TTC549 (cell line): ENCODE measurements at regions not wholly inside any gene's neighbourhood (a gene's known extent, or its start where the extent isn't known, plus 50 kb on each side); places are given as distances from the start of the nearest gene placed in this dataset.

Experiments
- FAIRE-seq: peaks from 2 replicates; lab custom pipeline; 2012; peaks lifted over from hg19 to GRCh38; lab: Jason Lieb, UNC

DNA sequence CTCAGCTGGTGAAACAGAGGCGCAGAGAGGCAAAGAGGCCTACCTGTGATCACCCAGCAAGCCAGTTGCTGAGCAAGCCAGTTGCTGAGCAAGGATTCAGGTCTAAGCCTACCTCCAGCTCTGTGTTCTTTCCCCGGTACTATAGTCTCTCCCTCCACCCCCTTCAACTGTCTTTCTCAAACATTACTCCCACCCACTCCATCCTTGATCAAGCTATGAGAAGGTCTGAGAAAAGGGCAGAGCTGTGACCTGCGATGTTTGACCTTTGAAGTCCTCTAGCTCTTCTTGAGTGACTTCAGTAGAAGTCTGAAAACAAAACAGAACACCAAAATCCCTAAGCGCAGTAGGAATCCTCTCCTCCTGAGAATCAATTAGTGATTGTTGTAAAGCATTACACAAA lies 665.2 kb upstream of the ID2 start:
- no peak for FAIRE-seq

DNA sequence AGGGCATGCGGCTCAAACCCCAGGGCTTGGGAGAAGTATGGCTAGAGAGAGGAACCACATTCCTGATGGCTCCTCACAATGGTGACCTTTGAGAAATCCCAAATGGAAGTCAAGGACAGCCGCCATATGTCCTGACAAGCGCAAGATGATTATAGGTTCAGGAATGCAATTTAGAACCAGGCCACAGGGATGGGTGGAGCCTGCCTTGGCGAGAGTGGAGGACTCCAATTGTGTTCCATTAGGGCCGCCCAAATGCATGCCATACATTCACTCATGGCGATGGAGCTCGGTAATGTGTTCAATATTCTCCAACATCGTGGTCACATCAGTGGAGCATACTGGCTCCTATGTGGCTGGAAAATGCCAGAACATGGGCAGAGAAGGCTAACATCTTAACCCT lies 662.9 kb upstream of the ID2 start:
- FAIRE-seq: no peak

DNA sequence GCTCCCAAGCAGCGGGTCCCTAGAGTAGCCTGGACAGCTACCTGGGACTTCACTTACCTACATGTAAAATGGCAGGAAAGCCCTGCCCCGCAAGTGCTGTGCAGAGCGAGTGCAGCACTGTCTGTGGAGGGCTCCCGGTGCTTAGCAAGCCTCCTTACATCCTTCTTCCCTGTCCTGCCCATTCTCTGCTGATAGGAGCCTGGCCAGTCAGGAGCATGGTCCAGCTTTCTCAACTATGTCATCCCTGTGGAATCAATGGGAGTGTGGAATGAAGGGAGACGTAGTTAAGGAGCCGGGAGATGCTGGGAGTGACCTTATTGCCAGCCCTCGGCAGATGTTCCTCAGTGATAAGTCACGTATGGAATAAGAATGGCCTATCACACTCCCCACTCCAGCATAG lies 661.9 kb upstream of the ID2 start:
- FAIRE-seq: no peak

DNA sequence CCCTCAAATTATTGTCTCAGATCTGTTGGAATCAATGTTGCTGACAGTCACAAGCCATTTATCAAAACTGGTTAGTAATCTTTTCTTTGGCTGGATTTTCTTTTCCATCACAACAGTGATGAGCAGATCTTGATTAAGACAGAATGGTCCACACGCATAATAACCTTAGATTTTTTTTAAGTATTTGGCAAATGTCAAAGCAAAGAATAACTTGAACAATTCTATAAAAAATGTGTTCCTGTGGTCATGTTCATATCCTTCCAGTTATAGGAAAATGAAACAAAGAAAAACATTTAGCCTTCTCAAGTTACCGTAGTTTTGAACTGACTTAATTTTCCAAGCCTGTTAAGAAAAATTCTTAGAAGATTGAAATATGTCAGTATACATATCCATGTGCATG lies 659.9 kb upstream of the ID2 start:
- FAIRE-seq: no peak

DNA sequence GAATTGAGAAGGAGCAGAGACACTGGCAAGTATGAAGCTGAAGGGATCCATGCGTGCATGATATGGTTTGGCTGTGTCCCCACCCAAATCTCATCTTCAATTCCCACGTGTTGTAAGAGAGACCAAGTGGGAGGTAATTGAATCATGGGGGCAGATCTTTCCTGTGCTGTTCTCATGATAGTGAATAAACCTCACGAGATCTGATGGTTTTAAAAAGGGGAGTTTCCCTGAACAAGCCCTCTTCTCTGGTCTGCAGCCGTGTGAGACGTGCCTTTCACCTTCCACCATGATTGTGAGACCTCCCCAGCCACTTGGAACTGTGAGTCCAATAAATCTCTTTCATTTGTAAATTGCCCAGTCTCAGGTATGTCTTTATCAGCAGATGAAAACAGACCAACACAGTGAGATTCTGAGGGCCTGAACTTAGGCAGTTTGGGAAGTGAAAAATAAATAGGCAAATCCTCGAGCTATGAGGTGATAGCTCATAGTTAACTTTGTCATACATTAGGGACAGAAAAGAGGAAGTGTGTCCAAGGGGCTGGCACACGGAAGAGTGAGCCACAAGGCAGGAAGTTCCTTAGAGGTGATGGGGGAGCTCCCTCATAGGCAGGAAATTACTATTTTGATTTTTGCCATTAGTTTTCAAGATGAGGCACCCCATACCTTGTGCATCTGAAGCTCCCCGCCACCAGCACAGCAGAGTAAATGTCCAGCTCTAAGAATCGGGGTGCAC lies 658.8 kb upstream of the ID2 start:
- FAIRE-seq: no peak

DNA sequence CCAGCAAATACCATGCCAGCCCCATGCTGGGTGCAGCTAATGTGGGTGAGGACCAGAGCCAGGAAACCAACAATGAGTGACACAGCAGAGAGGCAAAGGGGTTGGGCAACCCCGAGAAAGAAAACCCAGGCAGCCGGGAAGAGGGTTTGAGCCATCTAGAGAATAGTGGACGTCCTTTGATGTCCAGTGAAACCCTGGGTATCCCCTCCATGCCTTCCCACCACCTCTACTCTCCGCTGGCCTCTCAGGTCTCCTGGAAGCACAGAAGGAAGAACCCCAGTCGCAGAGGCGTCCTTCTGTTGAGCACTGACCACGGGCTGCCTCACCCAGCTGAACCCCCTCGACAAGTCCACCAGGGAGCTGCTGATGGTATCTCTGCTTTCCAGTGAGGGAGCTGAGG lies 657.4 kb upstream of the ID2 start:
- no peak for FAIRE-seq

DNA sequence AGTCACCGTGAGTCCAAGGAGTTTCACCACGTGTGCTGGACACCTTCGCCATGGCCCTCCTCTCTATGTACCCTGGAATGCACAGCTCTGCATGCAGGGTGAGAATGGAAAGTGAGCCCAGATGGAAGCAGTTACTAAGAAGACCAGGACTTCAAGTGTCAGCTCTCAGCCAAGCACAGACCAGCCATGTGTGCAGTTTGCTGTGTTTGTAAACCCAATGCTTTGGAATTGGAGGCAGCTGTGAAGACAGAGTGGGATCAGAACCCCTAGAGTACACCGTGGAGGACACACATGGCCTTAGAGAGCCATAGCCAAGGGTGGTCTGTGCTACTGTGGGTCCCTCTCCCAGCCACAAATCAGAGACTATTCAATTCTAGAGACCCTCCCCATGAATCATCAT lies 655.5 kb upstream of the ID2 start:
- FAIRE-seq: no peak

DNA sequence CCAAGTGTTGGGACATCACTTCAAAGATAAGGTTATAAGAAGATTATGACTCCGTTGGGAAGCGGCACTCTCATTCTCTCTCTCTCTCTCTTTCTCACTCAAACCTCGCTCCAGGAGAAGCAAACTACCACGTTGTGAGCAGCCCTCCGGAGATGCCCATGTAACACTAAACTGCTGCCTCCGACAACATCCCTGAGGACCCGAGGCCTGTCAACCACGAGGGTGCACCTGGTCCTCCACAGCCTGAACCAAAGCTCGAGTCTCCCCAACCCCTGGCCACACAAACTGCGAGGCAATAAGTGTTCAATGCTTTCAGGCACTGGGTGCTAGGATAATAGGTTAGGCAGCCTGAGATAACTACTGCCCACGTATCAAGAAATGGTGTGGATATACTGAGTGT lies 654.5 kb upstream of the ID2 start:
- FAIRE-seq: no peak

DNA sequence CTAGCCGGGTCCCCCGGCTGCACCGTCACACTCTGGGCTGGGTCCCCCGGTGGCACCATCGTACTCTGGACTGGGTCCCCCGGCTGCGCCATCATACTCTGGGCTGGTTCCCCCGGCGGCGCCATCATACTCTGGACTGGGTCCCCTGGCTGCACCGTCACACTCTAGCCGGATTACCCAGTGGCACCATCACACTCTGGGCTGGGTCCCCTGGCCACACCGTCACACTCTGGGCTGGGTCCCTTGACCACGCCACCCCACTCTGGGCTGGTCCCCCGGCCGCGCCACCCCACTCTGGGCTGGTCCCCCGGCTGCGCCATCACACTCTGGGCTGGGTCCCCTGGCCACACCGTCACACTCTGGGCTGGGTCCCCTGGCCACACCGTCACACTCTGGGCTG lies 653.8 kb upstream of the ID2 start:
- FAIRE-seq: no peak

DNA sequence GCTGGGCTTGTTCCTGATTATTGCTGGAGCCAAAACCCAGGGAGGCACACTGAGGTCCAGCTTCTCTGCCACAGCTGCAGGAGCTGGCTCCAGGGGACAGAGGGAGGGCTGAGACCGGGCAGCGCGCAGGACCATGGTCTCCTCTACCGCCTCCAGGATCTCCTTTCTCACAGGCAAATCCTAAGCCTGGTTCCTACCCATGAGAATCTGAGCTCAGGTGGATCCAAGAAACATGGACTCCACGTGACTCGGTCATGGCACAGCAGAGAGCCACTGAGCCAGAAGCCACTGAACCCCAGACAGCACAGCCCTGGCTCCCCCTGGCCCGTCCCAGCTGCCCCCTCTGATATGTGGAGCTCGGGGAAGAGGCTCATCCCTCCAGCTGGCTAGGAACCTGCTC lies 653.4 kb upstream of the ID2 start:
- FAIRE-seq: no peak

DNA sequence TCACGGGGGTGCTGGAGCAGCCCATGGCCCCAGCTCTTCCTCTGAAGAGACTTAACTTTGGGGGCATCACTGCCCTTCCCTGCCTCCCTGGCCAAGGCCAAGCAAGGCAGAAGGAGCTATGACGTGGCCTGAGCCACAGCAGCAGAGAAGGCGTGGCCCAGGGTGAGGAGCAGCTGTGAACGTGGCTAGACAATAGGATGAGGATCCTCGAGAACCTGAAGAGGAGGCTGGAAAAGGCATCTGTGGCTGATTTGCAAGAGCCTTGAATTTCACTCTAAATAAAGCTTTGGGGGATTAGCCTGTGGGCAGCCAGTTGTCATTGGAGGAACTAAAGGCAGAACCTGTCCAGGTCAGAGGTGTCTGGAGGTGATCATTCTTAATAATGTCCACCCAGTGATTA lies 652.9 kb upstream of the ID2 start:
- FAIRE-seq: no peak

DNA sequence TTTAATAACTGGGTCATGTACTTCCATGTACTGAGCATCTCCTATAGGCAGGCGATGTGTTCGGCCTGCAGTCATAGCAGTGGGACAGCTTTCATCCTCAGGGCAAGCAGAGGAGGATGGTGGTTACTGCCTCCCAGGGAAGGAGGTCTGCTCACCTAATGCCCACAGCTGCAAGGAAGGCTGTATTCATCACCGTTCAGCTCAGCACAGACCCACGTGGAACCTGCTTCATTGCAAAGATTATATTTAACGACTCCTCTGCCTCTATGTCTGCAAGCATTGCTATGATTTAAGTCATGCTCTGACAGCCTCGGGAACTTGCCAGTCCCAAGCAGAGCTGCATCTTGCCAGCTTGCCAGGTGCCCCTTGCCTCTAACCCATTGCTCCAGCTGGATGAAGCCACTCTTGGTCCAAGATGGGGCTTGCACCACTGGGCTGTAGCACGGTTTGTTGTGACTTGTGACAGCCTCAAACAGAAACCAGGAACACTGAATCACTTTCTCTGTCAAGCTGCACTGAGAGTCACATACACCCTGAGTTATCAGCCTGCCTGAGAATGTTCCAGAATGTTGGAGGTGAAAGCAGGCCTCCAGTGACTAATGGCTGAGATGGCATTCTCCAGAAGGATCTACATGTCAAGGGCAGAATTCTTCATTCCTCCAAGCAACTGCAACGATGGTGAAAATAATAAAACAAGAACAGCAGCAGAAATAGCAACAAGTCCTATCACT lies 651.1 kb upstream of the ID2 start:
- no peak for FAIRE-seq

DNA sequence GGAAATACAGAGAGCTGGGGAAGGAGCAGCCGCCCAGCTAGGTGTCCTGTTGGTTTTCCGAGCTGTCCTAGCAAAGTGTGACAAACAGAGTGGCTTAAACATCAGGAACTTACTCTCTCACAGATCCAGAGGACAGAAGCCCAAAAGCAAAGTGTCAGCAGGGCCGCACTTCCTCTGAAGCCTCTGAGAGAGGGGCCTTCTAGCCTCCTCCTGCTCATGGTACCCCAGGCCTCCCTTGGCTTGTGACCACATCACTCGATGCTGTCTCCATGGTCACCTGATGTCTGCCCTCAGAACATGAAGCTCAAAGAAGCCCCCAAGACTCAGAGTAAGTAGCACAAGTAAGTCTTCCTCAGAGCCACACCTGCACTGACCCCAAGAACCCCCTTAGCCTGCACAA lies 650.5 kb upstream of the ID2 start:
- FAIRE-seq: no peak

DNA sequence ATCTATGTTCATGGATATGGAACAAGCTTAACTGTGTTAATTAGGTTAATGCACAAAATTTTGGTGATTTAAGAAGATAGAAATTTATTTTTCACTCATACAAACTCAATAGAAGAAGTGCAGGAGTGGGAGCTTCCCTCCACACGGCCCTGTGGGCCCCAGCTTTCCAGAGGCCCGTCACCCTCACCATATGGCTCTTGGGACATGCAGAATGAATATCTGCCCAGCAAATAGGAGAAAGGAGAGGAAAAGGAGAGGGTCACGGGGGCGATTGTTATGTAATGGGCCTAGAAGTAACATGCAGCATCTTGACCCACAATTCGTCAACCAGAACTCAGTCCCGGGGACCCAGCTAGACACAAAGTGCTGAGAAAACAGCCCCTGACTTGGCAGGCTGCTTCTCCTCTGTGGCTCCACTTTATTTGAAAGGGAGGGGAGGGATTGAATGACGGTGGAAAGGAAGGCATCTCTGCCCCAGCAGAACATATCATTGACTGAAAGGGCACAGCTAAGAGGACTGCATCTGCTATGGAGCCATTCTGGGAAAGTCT lies 648.2 kb upstream of the ID2 start:
- no peak for FAIRE-seq

DNA sequence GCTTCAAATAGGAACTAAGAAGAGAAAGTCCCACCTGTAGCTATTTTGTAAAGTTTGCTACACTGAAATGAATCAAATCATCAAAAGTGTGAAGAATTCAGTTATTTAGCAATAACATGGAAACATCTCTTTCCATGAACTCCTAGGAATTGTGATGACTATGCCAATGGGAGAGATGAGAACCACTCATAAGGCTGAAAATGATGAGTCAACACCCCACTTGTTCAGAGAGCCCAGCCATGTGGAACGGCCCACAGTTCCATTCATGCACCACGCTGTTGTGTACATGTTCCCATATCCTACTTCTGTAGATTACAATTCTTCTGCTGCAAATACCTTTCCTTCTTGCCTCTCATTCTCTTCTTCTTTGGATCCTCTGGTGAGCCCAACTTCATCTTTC lies 645.5 kb upstream of the ID2 start:
- no peak for FAIRE-seq

DNA sequence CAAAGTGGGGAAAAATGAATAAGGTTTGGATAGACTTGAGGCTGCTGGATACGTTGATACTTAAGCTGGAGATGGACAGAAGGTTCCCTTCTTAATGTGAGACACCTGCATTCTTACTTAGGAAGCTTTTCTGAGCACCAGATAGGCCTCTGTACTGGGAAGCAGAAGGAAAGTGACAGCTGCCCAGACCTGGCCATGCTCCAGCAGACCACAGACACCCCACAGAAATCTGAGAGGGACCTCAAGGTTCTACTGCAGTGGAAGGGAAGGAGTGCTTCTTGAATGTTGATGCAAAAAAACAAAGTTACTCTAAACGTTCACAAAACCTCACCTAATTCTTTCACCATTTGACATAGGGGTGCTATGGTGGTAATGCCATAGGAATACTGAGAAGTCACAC lies 642.1 kb upstream of the ID2 start:
- FAIRE-seq: no peak

DNA sequence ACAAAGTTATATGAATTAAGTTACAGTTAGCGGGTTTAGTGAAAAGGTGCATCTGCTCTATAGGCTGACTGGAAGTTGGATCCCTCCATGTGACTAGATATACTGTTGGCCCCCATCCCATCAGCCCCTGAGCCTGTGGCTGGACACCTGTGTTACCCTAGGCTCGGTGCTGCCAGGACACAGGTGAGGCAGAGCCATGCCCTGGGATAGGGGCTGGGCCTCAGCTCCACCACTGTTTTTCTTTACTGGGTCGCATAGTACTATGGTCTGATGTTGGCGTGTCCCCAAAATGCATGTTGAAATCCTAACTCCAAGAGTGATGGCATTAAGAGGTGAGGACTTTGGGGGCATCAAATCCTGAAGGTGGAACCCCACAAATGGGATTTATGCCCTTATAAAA lies 638.6 kb upstream of the ID2 start:
- FAIRE-seq: no peak

DNA sequence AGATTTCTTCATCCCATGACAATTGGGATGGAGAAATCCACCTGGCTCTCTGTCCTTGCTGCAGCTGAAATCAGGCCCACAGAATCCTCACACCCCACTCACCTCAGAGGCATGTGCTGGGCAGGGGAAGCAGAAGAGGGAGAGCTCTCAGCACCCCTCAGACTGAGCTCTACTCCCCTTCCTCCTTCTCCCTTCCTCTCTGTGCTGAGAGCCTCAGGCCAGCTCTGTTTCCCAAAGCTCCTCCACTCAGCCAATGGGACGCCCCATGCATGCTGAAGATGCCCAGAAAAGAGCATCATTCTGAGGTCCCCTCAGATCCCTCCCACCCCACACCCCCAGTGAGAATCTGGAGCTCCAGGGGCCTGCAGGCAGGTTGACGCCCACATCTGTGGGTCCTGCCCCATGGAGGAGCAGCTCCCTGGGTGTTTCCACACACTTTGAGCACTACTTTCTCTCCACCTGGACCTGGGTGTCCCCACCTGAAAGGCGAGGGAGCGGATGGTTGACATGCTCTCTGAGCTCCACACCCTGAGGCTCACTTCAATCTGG lies 637.7 kb upstream of the ID2 start:
- FAIRE-seq: no peak

DNA sequence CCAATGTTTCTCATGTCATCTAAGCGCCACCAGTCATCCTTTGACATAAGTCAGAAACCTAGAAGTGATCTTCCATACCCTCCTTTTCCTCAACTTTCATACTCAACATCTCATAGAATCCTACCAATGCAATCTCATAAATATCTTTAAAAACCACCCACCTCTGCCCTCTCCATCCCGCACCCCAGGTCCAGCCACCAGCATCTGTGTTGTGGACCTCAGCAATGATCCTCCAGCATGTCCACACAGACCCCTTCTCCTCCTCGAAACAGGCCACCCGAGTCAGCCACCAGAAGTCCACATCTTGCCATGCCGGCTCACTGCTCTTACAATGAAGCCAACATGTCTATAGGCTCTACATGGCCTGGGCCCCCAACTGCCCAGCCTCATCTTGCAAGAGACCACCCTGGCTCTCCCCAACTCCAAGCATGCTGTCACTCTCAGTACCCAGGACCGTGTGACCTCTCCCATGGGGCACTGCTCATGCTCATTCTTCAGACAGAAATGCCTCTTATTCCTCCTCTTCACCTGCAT lies 636.7 kb upstream of the ID2 start:
- no peak for FAIRE-seq

DNA sequence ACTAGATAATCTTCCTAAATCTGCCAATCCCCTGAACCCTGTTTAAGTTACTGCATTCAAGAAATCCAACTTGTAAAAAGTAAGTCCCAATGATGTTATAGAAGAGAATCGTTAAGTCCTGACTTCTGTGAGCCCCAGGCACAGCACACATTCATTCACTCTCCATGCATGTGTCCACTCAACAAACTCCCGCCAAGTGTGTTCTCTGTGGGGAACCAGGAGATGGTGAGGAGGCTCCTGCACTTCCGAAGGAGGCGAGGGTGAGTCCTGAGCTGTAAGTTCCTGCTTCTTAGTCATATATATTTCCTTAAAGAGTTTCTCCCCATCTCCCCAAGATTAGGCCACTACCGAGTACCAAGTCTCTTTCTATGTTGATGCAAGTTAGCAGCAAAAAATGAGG lies 635.0 kb upstream of the ID2 start:
- FAIRE-seq: no peak

DNA sequence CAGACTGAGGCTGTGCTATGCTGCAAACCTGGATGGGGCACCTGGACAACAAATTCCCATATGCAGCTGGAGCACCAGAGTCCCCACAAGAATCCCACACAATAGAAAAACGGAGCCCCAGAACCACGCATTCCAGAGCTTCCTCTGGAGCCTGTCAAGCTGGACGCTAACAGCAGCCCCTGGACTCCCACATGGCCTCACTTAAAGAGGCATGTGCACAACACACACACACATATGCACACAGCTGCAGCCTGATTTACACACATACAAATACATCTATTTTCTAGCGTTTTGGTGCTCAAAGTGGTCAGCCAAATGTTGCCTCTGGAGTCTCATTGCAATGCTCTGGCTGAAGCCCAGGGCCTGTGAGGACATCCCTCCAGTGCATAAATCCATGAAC lies 632.7 kb upstream of the ID2 start:
- FAIRE-seq: no peak

DNA sequence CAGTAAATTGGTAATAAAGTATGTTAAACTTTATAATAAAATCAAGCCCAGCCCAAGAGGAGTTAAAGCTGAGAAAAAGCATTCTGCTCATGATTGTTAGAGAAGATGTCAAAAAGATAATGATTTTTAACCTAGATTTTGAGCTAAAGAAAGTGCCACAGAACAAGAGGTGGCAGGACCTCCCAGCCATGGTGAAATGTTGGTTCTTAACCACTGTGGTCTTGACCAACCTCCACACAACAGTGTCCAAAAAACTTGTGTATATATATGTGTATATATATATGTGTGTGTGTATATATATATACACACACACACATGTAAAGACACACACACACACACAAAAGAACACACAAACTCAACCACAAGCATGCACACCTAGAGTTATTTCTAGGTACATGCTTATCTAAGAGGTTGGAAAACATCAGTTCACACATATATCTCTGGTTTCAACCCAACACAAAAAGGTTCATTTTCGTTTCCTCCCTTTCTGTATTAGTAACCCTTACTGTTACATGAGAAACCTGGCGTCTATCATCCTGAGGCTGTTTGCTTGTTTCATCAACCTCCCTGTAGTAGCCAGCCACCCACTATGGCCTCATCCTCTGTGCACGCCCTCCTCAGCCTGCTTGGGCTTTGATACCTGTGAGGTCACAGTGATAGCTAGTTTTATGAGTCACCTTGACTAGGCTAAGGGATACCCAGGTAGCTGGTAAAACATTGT lies 631.8 kb upstream of the ID2 start:
- no peak for FAIRE-seq

DNA sequence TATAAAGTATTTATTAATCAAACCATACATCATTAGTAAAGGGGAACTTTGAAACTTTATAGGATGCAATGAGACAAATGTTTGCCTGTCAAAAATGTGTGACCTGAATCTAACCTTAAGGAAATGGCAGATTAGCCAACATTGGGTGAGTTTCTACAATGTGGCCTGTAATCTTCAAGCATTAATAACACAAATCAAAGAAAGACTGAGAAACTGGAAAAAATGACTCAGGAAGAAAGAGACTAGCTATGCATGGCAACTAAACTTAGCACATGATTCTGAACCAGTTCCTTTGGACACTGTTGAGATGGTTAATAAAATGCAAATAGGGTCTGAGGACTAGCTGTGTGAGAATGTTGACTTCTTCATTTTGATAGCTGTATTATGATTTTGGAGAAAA lies 628.6 kb upstream of the ID2 start:
- FAIRE-seq: no peak
